Neural cell (in vitro differentiated cells): ENCODE measurements at regions not wholly inside any gene's neighbourhood (a gene's known extent, or its start where the extent isn't known, plus 50 kb on each side); places are given as distances from the start of the nearest gene placed in this dataset.
"Not testable (repeated sequence)": the region's sequence is repeated elsewhere in the genome, so short reads cannot be mapped to it uniquely, and the experiment has no call there.

Experiments
- H2AFZ ChIP-seq: fragments of 200-600, 300-800 bp; sonication (generic), shearing (Covaris generic); 2 replicates; pipeline ENCODE4 v1.6.0; 2014; ENCODE audit warnings: low read depth, mild to moderate bottlenecking, antibody characterized with exemption, low read length, moderate library complexity
- H3F3A ChIP-seq: fragments of 200-600 bp; shearing (Covaris generic); 2 replicates; pipeline ENCODE4 v1.6.1; 2016; ENCODE audit warnings: mild to moderate bottlenecking, moderate library complexity, mixed read lengths, antibody characterized with exemption, low read length; ENCODE audit not compliant: insufficient read depth, poor library complexity, severe bottlenecking
- H3K27ac ChIP-seq: fragments of 200-600, 300-800 bp; sonication (generic), shearing (Covaris generic); 2 replicates; pipeline ENCODE4 v1.5.1; 2014; ENCODE audit warnings: mild to moderate bottlenecking, low read length, moderate library complexity
- H3K27me3 ChIP-seq: fragments of 300-800, 200-600 bp; sonication (generic), shearing (Covaris generic); 2 replicates; pipeline ENCODE4 v1.6.0; 2014; ENCODE audit warnings: mild to moderate bottlenecking, low read depth, low read length, moderate library complexity; ENCODE audit not compliant: insufficient read depth
- H3K36me3 ChIP-seq: fragments of 300-800, 200-600 bp; sonication (generic), shearing (Covaris generic); 2 replicates; pipeline ENCODE4 v1.5.1; 2014; ENCODE audit warnings: mild to moderate bottlenecking, antibody characterized with exemption, low read length, moderate library complexity; ENCODE audit not compliant: insufficient read depth
- H3K4me2 ChIP-seq: fragments of 300-800, 200-600 bp; sonication (generic), shearing (Covaris generic); 2 replicates; pipeline ENCODE4 v1.6.0; 2014; ENCODE audit warnings: mild to moderate bottlenecking, low read length
- H3K4me3 ChIP-seq: fragments of 300-800, 200-600 bp; sonication (generic), shearing (Covaris generic); 2 replicates; pipeline ENCODE4 v1.5.1; 2014; ENCODE audit warnings: mild to moderate bottlenecking, low read length, moderate library complexity
- H3K79me2 ChIP-seq: fragments of 200-600 bp; shearing (Covaris generic); replicated peaks from 2 replicates; pipeline ENCODE4 v1.6.0; 2014; ENCODE audit warnings: mild to moderate bottlenecking, low read length, moderate library complexity; ENCODE audit not compliant: insufficient read depth
- H3K9ac ChIP-seq: fragments of 300-800, 200-600 bp; sonication (generic), shearing (Covaris generic); 2 replicates; pipeline ENCODE4 v1.6.1; 2016; ENCODE audit warnings: mild to moderate bottlenecking, low read length, mixed read lengths
- H3K9me2 ChIP-seq: fragments of 200-600 bp; shearing (Covaris generic); 2 replicates; pipeline ENCODE4 v1.6.1; 2016; ENCODE audit warnings: mild to moderate bottlenecking, low read length, mixed read lengths; ENCODE audit not compliant: insufficient read depth
- H3K9me3 ChIP-seq: fragments of 200-600, 300-800 bp; sonication (generic), shearing (Covaris generic); 2 replicates; pipeline ENCODE4 v1.6.1; 2016; ENCODE audit warnings: mild to moderate bottlenecking, mixed run types, low read length, moderate library complexity, mixed read lengths
- H4K20me1 ChIP-seq: fragments of 200-600 bp; shearing (Covaris generic); 2 replicates; pipeline ENCODE4 v1.6.1; 2016; ENCODE audit warnings: mild to moderate bottlenecking, mixed run types; ENCODE audit not compliant: insufficient read depth
- EP300 ChIP-seq: fragments of 450-650 bp; conservative IDR thresholded peaks from 2 replicates; pipeline ENCODE4 v1.6.1; 2014; ENCODE audit warnings: antibody characterized with exemption, mild to moderate bottlenecking, moderate library complexity; ENCODE audit not compliant: poor library complexity, severe bottlenecking
- EZH2 ChIP-seq: fragments of 200-600, 300-800 bp; shearing (Covaris generic), sonication (generic); IDR thresholded peaks from 2 replicates; pipeline ENCODE4 v1.6.1; 2014; ENCODE audit warnings: antibody characterized with exemption, low read length, borderline replicate concordance, mild to moderate bottlenecking; ENCODE audit not compliant: insufficient read depth, poor library complexity, severe bottlenecking
- MXI1 ChIP-seq: fragments of 450-650 bp; conservative IDR thresholded peaks from 2 replicates; pipeline ENCODE4 v1.6.1; 2014; ENCODE audit warnings: antibody characterized with exemption, mild to moderate bottlenecking; ENCODE audit not compliant: poor library complexity, severe bottlenecking
- POLR2AphosphoS5 ChIP-seq: IDR thresholded peaks from 2 replicates; pipeline ENCODE4 v1.6.1; 2012
- RAD21 ChIP-seq: fragments of 450-650 bp; conservative IDR thresholded peaks from 2 replicates; pipeline ENCODE4 v1.6.1; 2014; ENCODE audit warnings: antibody characterized with exemption, mild to moderate bottlenecking, moderate library complexity
- SMC3 ChIP-seq: fragments of 450-650 bp; conservative IDR thresholded peaks from 2 replicates; pipeline ENCODE4 v1.6.1; 2014; ENCODE audit warnings: antibody characterized with exemption, mild to moderate bottlenecking, moderate library complexity; ENCODE audit not compliant: poor library complexity
- TAF1 ChIP-seq: IDR thresholded peaks from 2 replicates; pipeline ENCODE4 v1.6.1; 2012; ENCODE audit warnings: low read depth
- TF ChIP-seq, protein P1 (sequence below): IDR thresholded peaks from 2 replicates; pipeline ENCODE4 v1.6.1; 2012; ENCODE audit warnings: borderline replicate concordance
- TF ChIP-seq, protein P2 (sequence below): fragments of 450-650 bp; IDR thresholded peaks from 2 replicates; pipeline ENCODE4 v1.5.1; 2014; ENCODE audit warnings: antibody characterized with exemption, mild to moderate bottlenecking, moderate library complexity; ENCODE audit not compliant: poor library complexity, severe bottlenecking

DNA sequence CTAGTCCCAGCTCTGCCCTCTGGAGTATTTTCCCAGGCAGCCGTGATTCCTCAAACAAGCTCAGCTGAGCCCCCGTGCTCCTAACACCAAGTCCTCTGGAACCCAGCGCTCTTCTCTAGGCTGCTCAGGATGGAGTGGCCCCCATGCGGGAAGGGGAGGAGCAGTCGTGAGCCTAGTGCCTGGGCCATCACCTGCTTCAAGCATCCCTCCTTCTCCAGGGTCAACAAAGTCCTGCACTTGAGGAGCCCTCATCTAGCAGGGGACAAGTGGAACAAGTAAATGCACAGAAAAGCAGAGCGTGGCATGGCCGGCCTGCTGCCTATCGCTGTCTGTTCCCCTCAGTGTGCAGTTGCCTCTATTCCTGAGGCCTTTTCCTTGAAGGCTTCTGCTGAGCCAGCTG is 168.6 kb downstream of the INHBB start:
- Histone ChIP-seq H3K4me2 (no peak overlapping the region), H3K9me2 (no peaks in the 10 kb centered on the region), H3F3A (no peaks in the 10 kb centered on the region), H4K20me1 (no peaks in the 10 kb centered on the region), H3K79me2 (no peaks in the 10 kb centered on the region), H3K27me3 (no peaks in the 10 kb centered on the region), H2AFZ (no peak overlapping the region), H3K4me3 (no peak overlapping the region), H3K9ac (no peak overlapping the region), H3K9me3 (no peaks in the 10 kb centered on the region), H3K36me3 (no peaks in the 10 kb centered on the region), H3K27ac (no peak overlapping the region)
- no peak for TF ChIP-seq EZH2
- TF ChIP-seq, protein P1, sequence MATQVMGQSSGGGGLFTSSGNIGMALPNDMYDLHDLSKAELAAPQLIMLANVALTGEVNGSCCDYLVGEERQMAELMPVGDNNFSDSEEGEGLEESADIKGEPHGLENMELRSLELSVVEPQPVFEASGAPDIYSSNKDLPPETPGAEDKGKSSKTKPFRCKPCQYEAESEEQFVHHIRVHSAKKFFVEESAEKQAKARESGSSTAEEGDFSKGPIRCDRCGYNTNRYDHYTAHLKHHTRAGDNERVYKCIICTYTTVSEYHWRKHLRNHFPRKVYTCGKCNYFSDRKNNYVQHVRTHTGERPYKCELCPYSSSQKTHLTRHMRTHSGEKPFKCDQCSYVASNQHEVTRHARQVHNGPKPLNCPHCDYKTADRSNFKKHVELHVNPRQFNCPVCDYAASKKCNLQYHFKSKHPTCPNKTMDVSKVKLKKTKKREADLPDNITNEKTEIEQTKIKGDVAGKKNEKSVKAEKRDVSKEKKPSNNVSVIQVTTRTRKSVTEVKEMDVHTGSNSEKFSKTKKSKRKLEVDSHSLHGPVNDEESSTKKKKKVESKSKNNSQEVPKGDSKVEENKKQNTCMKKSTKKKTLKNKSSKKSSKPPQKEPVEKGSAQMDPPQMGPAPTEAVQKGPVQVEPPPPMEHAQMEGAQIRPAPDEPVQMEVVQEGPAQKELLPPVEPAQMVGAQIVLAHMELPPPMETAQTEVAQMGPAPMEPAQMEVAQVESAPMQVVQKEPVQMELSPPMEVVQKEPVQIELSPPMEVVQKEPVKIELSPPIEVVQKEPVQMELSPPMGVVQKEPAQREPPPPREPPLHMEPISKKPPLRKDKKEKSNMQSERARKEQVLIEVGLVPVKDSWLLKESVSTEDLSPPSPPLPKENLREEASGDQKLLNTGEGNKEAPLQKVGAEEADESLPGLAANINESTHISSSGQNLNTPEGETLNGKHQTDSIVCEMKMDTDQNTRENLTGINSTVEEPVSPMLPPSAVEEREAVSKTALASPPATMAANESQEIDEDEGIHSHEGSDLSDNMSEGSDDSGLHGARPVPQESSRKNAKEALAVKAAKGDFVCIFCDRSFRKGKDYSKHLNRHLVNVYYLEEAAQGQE = no peak
- no peak for TF ChIP-seq EP300
- no peak for TF ChIP-seq RAD21
- no peak for TF ChIP-seq SMC3
- no peak for TF ChIP-seq POLR2AphosphoS5
- TF ChIP-seq MXI1 = no peak
- TF ChIP-seq, protein P2, sequence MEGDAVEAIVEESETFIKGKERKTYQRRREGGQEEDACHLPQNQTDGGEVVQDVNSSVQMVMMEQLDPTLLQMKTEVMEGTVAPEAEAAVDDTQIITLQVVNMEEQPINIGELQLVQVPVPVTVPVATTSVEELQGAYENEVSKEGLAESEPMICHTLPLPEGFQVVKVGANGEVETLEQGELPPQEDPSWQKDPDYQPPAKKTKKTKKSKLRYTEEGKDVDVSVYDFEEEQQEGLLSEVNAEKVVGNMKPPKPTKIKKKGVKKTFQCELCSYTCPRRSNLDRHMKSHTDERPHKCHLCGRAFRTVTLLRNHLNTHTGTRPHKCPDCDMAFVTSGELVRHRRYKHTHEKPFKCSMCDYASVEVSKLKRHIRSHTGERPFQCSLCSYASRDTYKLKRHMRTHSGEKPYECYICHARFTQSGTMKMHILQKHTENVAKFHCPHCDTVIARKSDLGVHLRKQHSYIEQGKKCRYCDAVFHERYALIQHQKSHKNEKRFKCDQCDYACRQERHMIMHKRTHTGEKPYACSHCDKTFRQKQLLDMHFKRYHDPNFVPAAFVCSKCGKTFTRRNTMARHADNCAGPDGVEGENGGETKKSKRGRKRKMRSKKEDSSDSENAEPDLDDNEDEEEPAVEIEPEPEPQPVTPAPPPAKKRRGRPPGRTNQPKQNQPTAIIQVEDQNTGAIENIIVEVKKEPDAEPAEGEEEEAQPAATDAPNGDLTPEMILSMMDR = no peak
- TF ChIP-seq TAF1 = no peak

GRCh38 chr2:120515066-120515758 is 169.3 kb downstream of the INHBB start:
- H3K27me3 ChIP-seq, H3K36me3 ChIP-seq, H3K9me2 ChIP-seq: not testable (repeated sequence)

More at GRCh38 chr2:120515066-120515758, 169.3 kb downstream of the INHBB start:
- not testable (repeated sequence) for H3K4me3 ChIP-seq, H2AFZ ChIP-seq, H3K79me2 ChIP-seq, H3K4me2 ChIP-seq, H3K9me3 ChIP-seq, H4K20me1 ChIP-seq, H3K27ac ChIP-seq, H3K9ac ChIP-seq, H3F3A ChIP-seq
